Effector memory CD4-positive, alpha-beta T cell (primary cell): ENCODE measurements at regions not wholly inside any gene's neighbourhood (a gene's known extent, or its start where the extent isn't known, plus 50 kb on each side); places are given as distances from the start of the nearest gene placed in this dataset.
"Not testable (repeated sequence)": the region's sequence is repeated elsewhere in the genome, so short reads cannot be mapped to it uniquely, and the experiment has no call there.

Source experiments
- DNase-seq, 3 donors: peaks; one replicate each; pipeline ENCODE4 v3.0.0-alpha.2; 2020
- H3K27ac ChIP-seq: 2 replicates; pipeline ENCODE4 v1.7.0; 2013; ENCODE audit warnings: mild to moderate bottlenecking, low read length, moderate library complexity; ENCODE audit not compliant: insufficient read depth, poor library complexity, severe bottlenecking
- H3K27me3 ChIP-seq: replicated peaks from 2 replicates; pipeline ENCODE4 v1.7.0; 2013; ENCODE audit warnings: mild to moderate bottlenecking, low read length; ENCODE audit not compliant: insufficient read depth, control insufficient read depth, poor library complexity, severe bottlenecking
- H3K36me3 ChIP-seq: 2 replicates; pipeline ENCODE4 v1.7.0; 2013; ENCODE audit warnings: mild to moderate bottlenecking, low read length, moderate library complexity; ENCODE audit not compliant: control insufficient read depth, insufficient read depth
- H3K4me1 ChIP-seq: 2 replicates; pipeline ENCODE4 v1.7.0; 2013; ENCODE audit warnings: low read length, mild to moderate bottlenecking; ENCODE audit not compliant: control insufficient read depth, insufficient read depth, poor library complexity, severe bottlenecking
- H3K4me3 ChIP-seq: 2 replicates; pipeline ENCODE4 v1.7.0; 2013; ENCODE audit warnings: low read length, low read depth, mild to moderate bottlenecking; ENCODE audit not compliant: insufficient read depth, poor library complexity, severe bottlenecking
- H3K9me3 ChIP-seq: 2 replicates; pipeline ENCODE4 v1.7.0; 2013; ENCODE audit warnings: mild to moderate bottlenecking, low read length, moderate library complexity; ENCODE audit not compliant: control insufficient read depth

DNA sequence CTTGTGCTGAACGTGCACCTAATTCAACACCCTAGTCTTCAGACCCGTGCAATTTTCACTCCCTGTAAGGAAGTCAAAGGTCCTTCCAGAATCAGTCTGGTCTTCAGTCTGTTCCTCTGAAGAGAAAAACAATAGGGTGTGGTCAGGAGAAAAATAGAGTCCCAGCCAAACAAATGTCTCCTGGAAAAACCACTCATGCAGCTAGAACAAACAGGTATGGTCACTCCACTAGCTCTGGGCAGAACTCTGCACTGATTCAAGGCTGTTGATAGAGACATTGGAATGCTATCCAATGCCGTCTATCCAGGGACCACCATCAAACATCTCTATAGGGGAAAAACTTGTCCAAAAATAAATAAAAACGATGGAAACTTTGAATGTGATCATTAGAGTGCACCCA, 81.8 kb upstream of the MAP3K1 start:
- H3K27me3 ChIP-seq: no peaks in the 10 kb centered on the region
- no peak for DNase-seq
- no peak overlapping the region for H3K27ac ChIP-seq
- no peaks in the 10 kb centered on the region for H3K36me3 ChIP-seq
- peaks cover 50% of the 10 kb centered on the region for H3K4me1 ChIP-seq
- H3K9me3 ChIP-seq: no peaks in the 10 kb centered on the region
- no peak overlapping the region for H3K4me3 ChIP-seq

- H3K4me3 ChIP-seq: no peak overlapping the region
- no peak for DNase-seq
- no peaks in the 10 kb centered on the region for H3K36me3 ChIP-seq
- H3K9me3 ChIP-seq: no peaks in the 10 kb centered on the region
- H3K27ac ChIP-seq: no peak overlapping the region
- H3K4me1 ChIP-seq: peaks cover 41% of the 10 kb centered on the region
- H3K27me3 ChIP-seq: no peaks in the 10 kb centered on the region
These were observed 83.2 kb upstream of the MAP3K1 start for GRCh38 chr5:56732121-56732520.

GRCh38 chr5:56731473-56731872, 83.9 kb upstream of the MAP3K1 start:
- not testable (repeated sequence) for H3K27ac ChIP-seq, DNase-seq, H3K36me3 ChIP-seq, H3K9me3 ChIP-seq, H3K27me3 ChIP-seq, H3K4me3 ChIP-seq
- H3K4me1 ChIP-seq: peaks cover 35% of the 10 kb centered on the region

DNA sequence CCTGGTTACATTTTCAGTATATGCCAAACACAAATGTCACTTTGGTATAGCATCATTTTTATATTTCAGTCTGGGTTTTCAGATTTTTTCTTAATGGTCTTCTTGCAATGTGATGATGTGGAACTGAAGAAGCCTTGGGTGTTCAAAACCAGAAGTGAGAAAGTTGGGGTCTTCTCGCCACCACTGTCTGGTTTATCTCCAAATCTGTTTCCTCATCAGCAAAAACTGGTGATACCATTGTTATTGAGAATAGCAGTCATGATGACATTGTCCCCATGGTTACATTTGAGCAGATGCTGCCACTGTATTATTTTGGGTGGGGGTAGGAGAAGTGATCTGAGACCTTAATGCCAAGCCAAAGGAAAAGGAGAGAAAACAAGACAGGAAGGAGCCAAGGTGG, 85.9 kb upstream of the MAP3K1 start:
- H3K4me1 ChIP-seq: peaks cover 15% of the 10 kb centered on the region
- no peak overlapping the region for H3K4me3 ChIP-seq
- no peaks in the 10 kb centered on the region for H3K9me3 ChIP-seq
- no peak for DNase-seq
- no peak overlapping the region for H3K27ac ChIP-seq
- no peaks in the 10 kb centered on the region for H3K27me3 ChIP-seq
- H3K36me3 ChIP-seq: no peaks in the 10 kb centered on the region

GRCh38 chr5:56725711-56726411, 89.5 kb upstream of the MAP3K1 start:
- no peaks in the 10 kb centered on the region for H3K36me3 ChIP-seq
- DNase-seq: no peak
- no peaks in the 10 kb centered on the region for H3K27me3 ChIP-seq
- no peak overlapping the region for H3K27ac ChIP-seq
- no peaks in the 10 kb centered on the region for H3K9me3 ChIP-seq
- H3K4me1 ChIP-seq: peaks cover 3% of the 10 kb centered on the region
- H3K4me3 ChIP-seq: no peak overlapping the region

DNA sequence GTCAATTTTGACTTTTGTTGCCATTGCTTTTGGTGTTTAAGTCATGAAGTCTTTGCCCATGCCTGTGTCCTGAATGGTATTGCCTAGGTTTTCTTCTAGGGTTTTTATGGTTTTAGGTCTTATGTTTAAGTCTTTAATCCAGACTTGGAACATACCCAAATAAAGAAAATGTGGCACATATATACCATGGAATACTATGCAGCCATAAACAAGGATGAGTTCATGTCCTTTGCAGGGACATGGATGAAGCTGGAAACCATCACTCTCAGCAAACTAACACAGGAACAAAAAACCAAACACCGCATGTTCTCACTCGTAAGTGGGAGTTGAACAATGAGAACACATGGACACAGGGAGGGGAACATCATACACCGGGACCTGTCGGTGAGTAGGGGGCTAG, 90.5 kb upstream of the MAP3K1 start:
- H3K27ac ChIP-seq, H3K4me1 ChIP-seq, H3K36me3 ChIP-seq, H3K4me3 ChIP-seq, H3K27me3 ChIP-seq, DNase-seq, H3K9me3 ChIP-seq: not testable (repeated sequence)

DNA sequence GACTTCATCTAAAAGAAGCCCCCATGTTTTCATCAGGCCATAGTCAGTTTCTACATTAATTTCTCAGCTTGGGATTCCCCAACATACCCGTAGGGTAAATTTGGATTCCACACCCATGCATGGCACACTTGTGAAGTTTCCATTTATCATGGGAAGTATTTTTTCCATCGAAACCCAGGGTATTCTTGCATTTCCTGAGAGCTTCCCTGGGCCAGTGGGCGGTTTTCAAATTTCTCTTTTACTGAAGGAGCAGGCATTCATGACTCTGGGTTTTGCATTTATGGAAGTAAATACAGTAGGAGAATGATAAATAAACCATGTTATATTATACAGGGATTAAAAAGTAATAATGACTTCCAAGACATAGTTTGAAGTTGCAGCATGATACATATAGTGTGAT, 93.0 kb upstream of the MAP3K1 start:
- H3K4me1 ChIP-seq: no peaks in the 10 kb centered on the region
- no peak overlapping the region for H3K4me3 ChIP-seq

DNA sequence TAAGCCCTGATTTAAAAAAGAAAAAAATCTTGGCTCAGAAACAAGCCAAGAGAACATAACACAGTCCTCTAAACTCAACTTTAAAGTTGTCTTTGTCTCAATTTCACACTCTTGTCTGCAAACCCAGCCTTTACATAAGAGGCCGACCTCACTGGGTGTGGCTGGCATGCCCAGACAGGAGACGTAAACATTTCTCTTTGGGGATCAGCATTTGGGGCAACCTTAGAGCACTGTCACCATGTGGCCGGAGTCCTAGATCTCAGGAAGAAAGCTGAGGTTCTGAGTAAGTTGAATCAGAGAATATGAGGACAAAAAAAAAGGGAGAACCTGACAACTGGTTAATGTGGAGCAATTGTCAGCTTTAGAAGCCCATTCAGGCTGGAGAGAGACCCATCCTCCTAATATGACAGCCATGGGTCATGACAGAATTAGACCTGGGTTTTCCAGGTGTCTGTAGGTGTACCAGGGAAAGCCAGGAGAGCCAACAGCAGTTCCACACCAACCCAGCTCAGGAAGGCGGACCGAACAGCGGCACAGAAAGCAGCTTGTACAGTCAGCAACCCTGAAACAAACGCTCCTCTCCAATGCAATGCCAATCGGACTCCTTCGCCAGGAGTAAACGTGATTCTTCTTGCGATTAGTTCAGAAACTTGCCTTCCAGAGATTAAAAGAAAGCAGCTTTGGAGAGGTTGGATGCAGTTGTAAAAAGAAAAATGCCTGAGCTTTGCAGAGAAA, 97.9 kb upstream of the MAP3K1 start:
- Histone ChIP-seq H3K9me3 (no peaks in the 10 kb centered on the region), H3K4me1 (no peaks in the 10 kb centered on the region), H3K36me3 (no peaks in the 10 kb centered on the region), H3K4me3 (no peak overlapping the region), H3K27me3 (no peaks in the 10 kb centered on the region), H3K27ac (no peak overlapping the region)
- DNase-seq: no peak

More for the DNA sequence above, 93.0 kb upstream of the MAP3K1 start:
- Histone ChIP-seq H3K27ac (no peak overlapping the region), H3K27me3 (no peaks in the 10 kb centered on the region), H3K9me3 (no peaks in the 10 kb centered on the region), H3K36me3 (no peaks in the 10 kb centered on the region)
- no peak for DNase-seq

DNA sequence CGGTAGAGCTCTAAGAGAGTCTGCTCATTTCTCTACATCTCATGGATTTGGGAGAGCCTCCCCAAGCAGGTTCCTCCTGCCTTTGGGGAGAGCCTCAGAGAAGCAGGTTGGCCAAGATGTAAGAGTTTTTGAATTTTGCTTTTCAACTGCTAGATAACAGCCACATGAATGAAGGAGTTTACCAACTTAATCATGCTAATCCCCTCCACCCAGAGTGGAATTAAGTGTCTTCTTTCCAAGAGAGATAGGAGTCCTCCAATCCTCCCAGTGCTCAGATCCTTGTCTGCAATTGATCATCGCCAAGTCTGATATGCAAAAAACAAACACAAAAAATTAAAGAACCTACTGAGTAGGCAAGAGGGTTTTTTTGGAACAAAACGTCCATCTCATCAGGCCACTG, 99.4 kb upstream of the MAP3K1 start:
- Histone ChIP-seq H3K27me3 (no peaks in the 10 kb centered on the region), H3K4me1 (no peaks in the 10 kb centered on the region), H3K9me3 (no peaks in the 10 kb centered on the region), H3K4me3 (no peak overlapping the region), H3K36me3 (no peaks in the 10 kb centered on the region), H3K27ac (no peak overlapping the region)
- no peak for DNase-seq

DNA sequence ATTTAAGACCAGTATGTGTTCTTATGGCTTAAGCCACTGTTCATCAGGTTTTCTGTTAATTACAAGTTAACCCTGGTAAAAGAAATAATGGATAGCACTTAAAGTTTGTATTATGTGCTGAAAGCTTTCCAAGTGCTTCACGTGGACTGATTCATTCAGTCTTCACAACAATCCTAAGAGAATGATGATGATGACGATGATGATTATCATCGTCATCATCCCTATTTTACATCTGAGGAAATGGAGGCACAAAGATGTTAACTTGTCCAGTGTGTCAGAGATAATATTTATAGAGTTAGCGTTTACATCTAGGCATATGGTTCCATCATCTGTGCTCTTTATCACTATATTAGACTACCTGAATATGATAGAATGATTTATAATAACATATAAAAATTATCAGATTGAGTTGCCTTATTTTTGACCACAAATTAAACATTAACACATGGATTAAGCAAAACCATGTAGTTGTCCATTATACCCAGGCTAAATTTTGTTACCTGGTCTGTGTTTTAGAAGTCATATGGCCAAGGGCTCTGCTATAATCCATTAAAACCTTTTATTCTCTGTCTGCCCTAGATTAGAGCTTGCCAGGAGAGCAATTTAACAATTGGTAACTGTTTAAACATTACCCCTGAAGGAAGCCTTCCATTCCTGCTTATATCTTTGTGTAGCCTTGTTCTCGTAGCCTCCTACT, 102.3 kb upstream of the MAP3K1 start:
- DNase-seq: no peak
- H3K9me3 ChIP-seq: no peaks in the 10 kb centered on the region
- no peaks in the 10 kb centered on the region for H3K36me3 ChIP-seq
- H3K27me3 ChIP-seq: no peaks in the 10 kb centered on the region
- no peak overlapping the region for H3K4me3 ChIP-seq
- no peaks in the 10 kb centered on the region for H3K4me1 ChIP-seq
- H3K27ac ChIP-seq: no peak overlapping the region
